ENCODE measurements at regions not wholly inside any gene's neighbourhood (a gene's known extent, or its start where the extent isn't known, plus 50 kb on each side); places are given as distances from the start of the nearest gene placed in this dataset.

GRCh38 chr9:89807682-89808075 is 202.9 kb downstream of the GADD45G start:
- no peak for DNase-seq (ENCODE audit: low read depth in 2 of 2)

GRCh38 chr9:89808076-89808755 is 203.4 kb downstream of the GADD45G start:
- DNase-seq (ENCODE audit: low read depth in 2 of 2): no peak

GRCh38 chr9:89808756-89809181 is 204.0 kb downstream of the GADD45G start:
- DNase-seq (ENCODE audit: low read depth in 2 of 2): no peak

DNA sequence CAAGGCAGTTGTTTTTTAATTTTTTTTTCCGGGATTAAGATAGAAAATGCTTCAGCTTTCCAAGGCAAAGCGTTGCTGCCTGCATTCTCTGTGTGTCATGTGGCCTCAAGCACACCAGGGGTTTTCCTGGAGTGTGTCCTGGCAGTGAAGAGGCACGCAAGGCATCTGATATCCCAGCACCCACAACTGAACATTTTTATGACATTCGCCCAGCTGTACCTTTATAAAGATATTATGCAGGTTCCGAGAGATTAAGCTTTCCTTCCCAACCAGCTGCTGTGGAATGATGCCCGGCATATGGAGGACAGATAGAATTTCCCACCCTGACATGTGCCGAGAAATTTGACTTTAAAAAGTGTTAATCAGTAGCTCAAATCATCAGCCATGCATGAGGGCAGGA is 205.6 kb downstream of the GADD45G start:
- DNase-seq (ENCODE audit: low read depth in 2 of 2): no peak

DNA sequence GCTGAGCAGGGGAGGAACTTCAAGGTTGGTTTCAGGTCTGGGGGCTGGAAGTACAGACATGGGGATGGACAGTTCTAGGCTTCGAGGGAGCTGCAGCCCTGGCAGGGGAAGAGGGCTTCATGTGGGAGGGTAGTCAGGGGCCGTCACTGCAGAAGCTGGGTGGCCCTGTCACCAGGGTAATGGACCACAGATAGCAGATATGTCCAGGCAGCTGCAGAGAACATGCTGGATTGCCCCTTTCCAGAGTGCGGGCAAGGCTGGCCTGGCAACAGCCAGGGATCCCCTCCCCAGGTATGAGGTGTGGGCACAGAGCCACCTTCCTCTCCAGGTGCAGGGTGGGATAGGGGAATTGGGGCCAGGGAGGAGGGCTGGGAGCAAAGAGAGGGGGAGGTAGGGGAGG is 206.5 kb downstream of the GADD45G start:
- no peak for DNase-seq (ENCODE audit: low read depth in 2 of 2)

GRCh38 chr9:89811886-89812450 is 207.2 kb downstream of the GADD45G start:
- no peak for DNase-seq (ENCODE audit: low read depth in 2 of 2)

- no peak for DNase-seq (ENCODE audit: low read depth in 2 of 2)
Observed at GRCh38 chr9:89812556-89813181, 207.9 kb downstream of the GADD45G start.

- DNase-seq (ENCODE audit: low read depth in 2 of 2): no peak
Observed at GRCh38 chr9:89813482-89813881, 208.7 kb downstream of the GADD45G start.

DNA sequence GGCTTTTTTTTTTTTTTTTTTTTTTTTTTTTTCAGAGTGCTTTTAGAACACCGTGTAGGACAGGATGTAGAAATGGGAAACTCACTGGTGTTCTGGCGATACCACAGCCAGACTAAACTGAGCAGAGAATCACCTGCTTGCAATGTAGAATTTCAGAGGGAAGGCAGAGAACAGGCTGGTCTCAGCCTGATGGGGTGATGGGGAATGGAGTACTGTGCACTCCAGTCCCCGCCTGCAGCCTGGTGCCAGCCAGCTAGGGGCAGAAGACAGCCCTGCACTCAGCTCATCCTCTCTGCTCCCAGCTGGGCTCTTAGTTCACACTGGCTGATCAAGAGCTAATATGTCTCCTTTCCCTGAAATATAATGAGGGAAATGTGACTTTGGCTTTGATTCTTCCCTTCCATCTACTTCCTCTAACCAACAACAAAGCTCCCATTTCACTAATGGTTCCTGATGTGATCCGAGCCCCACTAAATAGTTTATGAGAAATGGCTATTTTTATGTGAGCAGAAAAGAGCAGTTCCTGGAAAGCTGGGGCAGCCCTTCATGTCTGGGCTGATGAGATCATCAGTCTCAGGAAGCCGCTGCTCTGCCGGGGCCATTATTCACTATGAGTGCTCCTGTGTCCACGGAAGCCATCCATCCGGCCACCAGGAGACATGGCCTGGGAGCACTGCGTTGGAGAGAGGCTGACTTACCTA is 209.7 kb downstream of the GADD45G start:
- no peak for DNase-seq (ENCODE audit: low read depth in 2 of 2)

DNA sequence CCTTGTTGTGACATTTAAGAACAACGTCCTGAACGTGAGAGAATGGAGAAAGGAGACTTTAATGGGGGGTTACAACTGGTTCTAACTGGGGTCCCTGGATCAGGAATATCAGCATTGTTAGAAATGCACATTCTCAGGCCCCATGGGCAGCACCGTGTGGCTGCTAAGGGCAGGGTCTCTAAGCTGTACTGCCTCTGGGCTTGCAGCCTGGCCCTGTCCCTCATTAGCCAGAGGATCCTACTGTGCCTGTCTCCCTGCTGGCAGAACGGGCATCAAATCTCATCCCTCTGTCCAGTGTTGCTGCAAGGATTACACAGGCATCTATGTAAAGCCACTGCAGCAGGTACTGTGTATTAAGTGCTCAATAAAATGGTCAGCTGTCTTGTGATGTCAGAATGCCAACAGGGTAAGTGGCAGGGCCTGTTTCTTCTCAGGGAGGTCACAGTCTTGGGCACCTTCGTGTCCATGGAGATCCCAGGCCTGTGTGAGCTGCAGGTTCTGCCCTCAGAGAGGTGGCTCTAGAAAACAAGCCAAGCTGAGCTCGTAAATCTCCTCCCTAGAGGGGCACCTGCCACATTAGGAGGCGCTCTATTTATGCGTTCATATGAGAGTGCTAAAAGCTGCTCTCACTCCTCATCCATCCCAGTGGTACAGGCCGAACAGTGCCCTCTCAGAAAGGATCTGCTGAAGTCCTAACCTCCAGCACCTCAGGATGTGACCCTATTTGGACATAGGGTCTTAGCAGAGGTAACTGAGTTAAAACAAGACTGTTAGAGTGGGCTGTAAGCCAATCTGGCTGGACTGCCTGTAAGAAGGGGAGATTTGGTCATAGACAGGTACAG is 210.5 kb downstream of the GADD45G start:
- no peak for DNase-seq (ENCODE audit: low read depth in 2 of 2)

- no peak for DNase-seq (ENCODE audit: low read depth in 2 of 2)
Observed at GRCh38 chr9:89815903-89816573, 211.2 kb downstream of the GADD45G start.

DNA sequence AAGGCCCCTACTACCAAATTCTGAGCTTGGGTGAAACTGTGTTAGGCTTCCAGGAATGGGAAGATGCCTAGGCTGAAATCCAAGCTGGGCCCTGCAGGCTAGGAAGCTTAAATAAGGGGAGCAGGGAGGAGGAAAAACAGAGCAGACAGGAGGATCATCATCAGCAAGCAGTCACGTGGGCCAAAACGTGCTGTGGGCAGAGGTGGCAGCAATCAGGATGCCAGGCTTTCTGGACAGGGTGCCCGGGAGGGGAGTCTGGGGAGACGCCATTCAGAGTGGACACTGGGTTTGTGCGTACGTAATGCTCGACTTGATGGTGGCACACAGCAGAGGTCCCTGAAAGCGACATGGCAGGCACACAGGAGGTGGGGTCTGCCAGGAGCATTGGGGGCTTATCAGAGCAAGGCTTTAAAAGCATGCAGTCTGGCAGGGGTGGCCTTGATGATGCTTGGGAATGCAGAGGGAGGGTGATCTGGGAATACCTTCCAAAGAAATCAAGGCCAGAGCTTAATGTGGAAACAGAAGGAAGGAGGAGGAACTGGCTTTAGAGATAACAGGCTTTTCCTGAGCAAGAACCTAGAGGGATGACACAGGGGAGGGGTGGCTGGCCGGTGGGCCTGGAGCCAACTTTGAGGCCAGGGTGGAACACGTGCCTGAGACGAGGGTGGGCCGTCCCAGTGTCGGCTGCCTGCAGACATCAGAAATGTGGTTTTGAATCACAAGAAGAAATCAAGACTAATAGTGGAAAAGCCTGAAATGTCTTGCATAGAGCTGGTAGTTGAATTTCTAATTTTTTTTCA is 212.5 kb downstream of the GADD45G start:
- DNase-seq (ENCODE audit: low read depth in 2 of 2): no peak

DNA sequence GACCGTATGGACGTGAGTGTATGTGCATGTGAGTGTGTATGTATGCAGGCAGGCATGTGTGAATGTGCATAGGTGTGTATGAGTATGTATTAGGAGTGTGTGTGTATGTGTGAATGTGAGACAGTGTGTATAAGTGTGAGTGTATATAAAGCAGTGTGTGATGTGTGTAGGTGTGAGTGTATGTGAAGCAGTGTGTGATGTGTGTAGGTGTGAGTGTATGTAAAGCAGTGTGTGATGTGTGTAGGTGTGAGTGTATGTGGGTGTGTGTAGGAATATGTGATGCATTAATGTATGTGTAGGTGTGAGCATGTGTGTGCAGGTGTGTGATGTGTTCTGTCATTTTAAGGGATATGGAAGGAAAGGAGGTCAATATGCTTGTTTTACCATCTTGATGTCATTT is 215.5 kb downstream of the GADD45G start:
- no peak for DNase-seq (ENCODE audit: low read depth in 2 of 2)

GRCh38 chr9:89821081-89821480 is 216.3 kb downstream of the GADD45G start:
- no peak for DNase-seq (ENCODE audit: low read depth in 2 of 2)

- DNase-seq (ENCODE audit: low read depth in 2 of 2): no peak
Observed at GRCh38 chr9:89822996-89823395, 218.2 kb downstream of the GADD45G start.

DNA sequence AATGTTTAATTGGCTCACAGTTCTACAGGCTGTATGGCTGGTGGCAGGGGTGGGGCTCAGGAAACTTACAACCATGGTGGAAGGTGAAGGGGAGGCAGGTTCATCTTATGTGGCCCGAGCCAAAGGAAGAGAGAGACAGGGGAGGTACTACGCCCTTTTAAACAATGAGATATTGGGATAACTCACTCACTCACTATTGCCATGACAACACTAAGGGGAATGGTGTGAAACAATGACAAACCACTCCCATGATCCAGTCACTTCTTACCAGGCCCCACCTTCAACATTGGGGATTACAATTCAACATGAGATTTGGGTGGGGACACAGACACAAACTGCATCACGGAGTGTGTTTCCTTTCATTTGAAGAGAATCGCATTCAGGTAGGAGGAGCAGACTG is 220.9 kb downstream of the GADD45G start:
- no peak for DNase-seq (ENCODE audit: low read depth in 2 of 2)

GRCh38 chr9:89826186-89826585 is 221.4 kb downstream of the GADD45G start:
- DNase-seq (ENCODE audit: low read depth in 2 of 2): no peak

- no peak for DNase-seq (ENCODE audit: low read depth in 2 of 2)
Observed at GRCh38 chr9:89829346-89829745, 224.5 kb downstream of the GADD45G start.

DNA sequence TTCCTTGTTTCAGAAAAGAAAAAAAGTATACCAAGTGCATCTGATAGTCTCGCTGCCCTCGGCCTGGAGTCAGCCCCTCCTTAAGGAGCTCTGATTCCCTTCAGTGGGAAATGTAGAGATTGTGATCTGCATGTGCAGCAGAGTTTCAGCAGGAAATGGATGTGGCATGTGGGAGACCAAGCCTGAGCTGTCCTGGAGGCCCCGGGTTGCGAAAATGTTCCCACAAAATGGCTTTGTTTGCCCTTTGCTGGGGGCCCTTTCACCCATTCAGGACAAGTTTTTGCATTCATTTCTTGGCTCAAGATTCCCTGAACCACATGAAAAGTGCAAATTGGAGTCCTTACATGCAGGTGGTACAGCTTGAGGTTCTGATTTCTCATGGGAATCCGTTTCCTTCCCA is 230.9 kb downstream of the GADD45G start:
- DNase-seq (ENCODE audit: low read depth in 2 of 2): no peak

DNA sequence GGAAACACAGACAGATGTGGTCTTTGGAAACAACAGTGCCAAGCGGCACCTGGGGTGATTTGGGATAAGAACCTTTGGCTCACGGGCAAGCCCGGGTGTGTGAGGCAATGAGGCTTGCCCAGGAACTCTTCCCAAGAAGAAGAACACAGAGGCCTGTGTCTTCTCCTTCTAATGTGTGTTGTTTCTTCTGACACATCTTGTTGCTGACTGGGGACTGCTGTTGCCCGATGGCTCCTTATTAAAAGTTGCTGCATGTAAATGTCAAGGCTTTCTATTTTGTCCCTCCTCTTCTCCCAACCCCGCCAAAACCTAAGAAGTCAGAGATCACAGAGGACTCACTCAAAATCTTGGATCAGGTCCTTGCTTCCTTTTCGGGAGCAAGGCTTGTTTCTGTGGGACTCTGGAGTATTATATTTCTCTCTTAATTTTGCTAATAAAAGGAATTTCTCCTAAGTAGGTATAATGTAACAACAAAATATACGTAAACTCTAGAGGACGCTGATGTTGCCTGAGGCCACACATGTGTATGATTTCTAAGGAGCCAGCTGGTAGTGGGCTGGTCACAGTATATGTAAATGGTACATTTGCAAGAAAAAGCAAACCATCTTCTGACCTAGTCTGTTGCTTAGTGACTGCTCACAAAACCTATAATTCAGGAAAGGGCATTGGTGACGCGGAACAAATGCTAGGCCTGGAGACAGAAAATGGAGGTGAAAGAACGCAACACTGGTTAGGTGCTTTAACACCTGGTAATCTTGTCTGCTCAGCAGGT is 232.5 kb downstream of the GADD45G start:
- no peak for DNase-seq (ENCODE audit: low read depth in 2 of 2)

Data from stimulated activated CD4-positive, alpha-beta T cell treated with anti-CD3 and anti-CD28 coated beads, Interleukin-4, amount 100 ng/mL, for 48 hours (primary cell).